Skeletal muscle tissue (tissue), 3 donors: ENCODE measurements at regions not wholly inside any gene's neighbourhood (a gene's known extent, or its start where the extent isn't known, plus 50 kb on each side); places are given as distances from the start of the nearest gene placed in this dataset.
"Not testable (repeated sequence)": the region's sequence is repeated elsewhere in the genome, so short reads cannot be mapped to it uniquely, and the experiment has no call there.

Experiments used
- H3K27ac ChIP-seq: one replicate; pipeline ENCODE4 v1.7.0; 2013; ENCODE audit warnings: mild to moderate bottlenecking, low read depth, low read length, inconsistent platforms
- H3K27me3 ChIP-seq, 3 donors: one replicate each; pipeline ENCODE4 v1.7.0; 2013; ENCODE audit warnings: low read length in 3 of 3; ENCODE audit not compliant: control insufficient read depth in 3 of 3, insufficient read depth in 3 of 3
- H3K36me3 ChIP-seq, 3 donors: one replicate each; pipeline ENCODE4 v1.7.0; 2013; ENCODE audit warnings: low read length in 3 of 3; ENCODE audit not compliant: control insufficient read depth in 3 of 3, insufficient read depth in 3 of 3
- H3K4me1 ChIP-seq, 3 donors: one replicate each; pipeline ENCODE4 v1.7.0; 2013; ENCODE audit warnings: low read length in 3 of 3, mild to moderate bottlenecking in 3 of 3; ENCODE audit not compliant: control insufficient read depth in 3 of 3, insufficient read depth in 3 of 3
- H3K4me3 ChIP-seq, 3 donors: one replicate each; pipeline ENCODE4 v1.7.0; 2013; ENCODE audit warnings: low read length in 3 of 3
- H3K9ac ChIP-seq, 3 donors: one replicate each; pipeline ENCODE4 v1.7.0; 2013; ENCODE audit warnings: low read length in 3 of 3, mild to moderate bottlenecking in 3 of 3, moderate library complexity in 2 of 3, low read depth in 1 of 3
- H3K9me3 ChIP-seq, 3 donors: one replicate each; pipeline ENCODE4 v1.7.0; 2013; ENCODE audit warnings: low read length in 3 of 3; ENCODE audit not compliant: control insufficient read depth in 3 of 3
- donor health status: Osteomylitis.

DNA sequence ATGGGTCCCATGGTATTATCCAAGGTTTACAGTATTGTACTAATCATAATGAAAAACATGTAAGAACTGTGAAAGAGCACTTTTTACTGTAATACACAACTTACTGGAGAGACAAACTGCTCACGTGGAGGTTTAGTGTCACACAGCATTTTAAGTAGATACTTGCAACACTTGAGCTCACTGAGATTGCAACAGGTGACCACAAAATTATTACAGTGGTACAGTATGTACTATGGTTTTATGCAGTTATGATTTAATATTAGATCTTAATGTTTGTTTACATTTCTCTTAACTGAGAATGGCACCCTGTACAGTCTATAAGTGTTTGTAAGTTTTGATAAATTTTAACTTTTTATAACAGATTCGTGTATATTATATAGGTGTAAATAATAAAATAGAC lies 118.6 kb upstream of the SKOR2 start:
- no peak overlapping the region for H3K27ac ChIP-seq
- no peaks in the 10 kb centered on the region for H3K4me1 ChIP-seq
- no peak overlapping the region for H3K9ac ChIP-seq
- no peak overlapping the region for H3K4me3 ChIP-seq
- no peaks in the 10 kb centered on the region for H3K36me3 ChIP-seq
- H3K27me3 ChIP-seq, result peaks cover 0 to 4% (median 0%) of the 10 kb centered on the region in 3 donors
- H3K9me3 ChIP-seq, result no peaks in the 10 kb centered on the region

- H3K27ac ChIP-seq, H3K36me3 ChIP-seq, H3K27me3 ChIP-seq, H3K9ac ChIP-seq, H3K4me3 ChIP-seq, H3K9me3 ChIP-seq, H3K4me1 ChIP-seq: not testable (repeated sequence)
These were observed 102.6 kb upstream of the SKOR2 start for GRCh38 chr18:47354061-47354460.

- Histone ChIP-seq H3K4me1 (no peaks in the 10 kb centered on the region), H3K9ac (no peak overlapping the region), H3K9me3 (no peaks in the 10 kb centered on the region)
These were observed 94.6 kb upstream of the SKOR2 start for GRCh38 chr18:47346016-47346415.

DNA sequence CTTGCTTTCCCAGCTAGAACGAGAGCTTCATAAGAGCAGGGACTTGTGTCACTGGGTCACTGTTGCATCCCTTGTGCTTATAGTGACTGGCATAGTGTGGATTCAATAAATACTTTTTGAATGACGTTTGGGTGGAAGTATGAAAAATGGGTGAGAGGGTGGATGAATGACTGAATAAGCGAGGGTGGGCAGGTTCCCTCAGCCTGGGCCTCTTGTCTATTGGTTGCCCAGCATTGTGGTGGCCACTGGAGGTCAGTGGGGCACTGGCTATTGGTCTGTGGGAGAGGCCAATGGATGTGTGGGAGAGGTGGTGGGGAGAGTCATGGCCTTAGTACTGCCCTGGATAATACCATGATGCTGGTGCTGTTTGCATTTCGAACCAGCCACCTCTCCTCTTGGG lies 93.8 kb upstream of the SKOR2 start:
- Histone ChIP-seq H3K27me3 (no peaks in the 10 kb centered on the region), H3K36me3 (no peaks in the 10 kb centered on the region), H3K4me1 (no peaks in the 10 kb centered on the region), H3K9me3 (no peaks in the 10 kb centered on the region), H3K27ac (no peak overlapping the region), H3K4me3 (no peak overlapping the region), H3K9ac (no peak overlapping the region)

More at GRCh38 chr18:47346016-47346415, 94.6 kb upstream of the SKOR2 start:
- Histone ChIP-seq H3K4me3 (no peak overlapping the region), H3K27me3 (no peaks in the 10 kb centered on the region), H3K36me3 (no peaks in the 10 kb centered on the region), H3K27ac (no peak overlapping the region)

GRCh38 chr18:47343291-47343690 lies 91.8 kb upstream of the SKOR2 start:
- Histone ChIP-seq H3K9ac (no peak overlapping the region), H3K27me3 (no peaks in the 10 kb centered on the region), H3K36me3 (no peaks in the 10 kb centered on the region), H3K9me3 (no peaks in the 10 kb centered on the region), H3K27ac (no peak overlapping the region), H3K4me1 (no peaks in the 10 kb centered on the region), H3K4me3 (no peak overlapping the region)

GRCh38 chr18:47342566-47342965 lies 91.1 kb upstream of the SKOR2 start:
- no peaks in the 10 kb centered on the region for H3K27me3 ChIP-seq
- H3K9me3 ChIP-seq, result no peaks in the 10 kb centered on the region
- H3K36me3 ChIP-seq, result no peaks in the 10 kb centered on the region
- no peaks in the 10 kb centered on the region for H3K4me1 ChIP-seq
- H3K4me3 ChIP-seq, result no peak overlapping the region
- H3K27ac ChIP-seq, result no peak overlapping the region
- H3K9ac ChIP-seq, result no peak overlapping the region

GRCh38 chr18:47341678-47342077 lies 90.2 kb upstream of the SKOR2 start:
- Histone ChIP-seq H3K4me1 (no peaks in the 10 kb centered on the region), H3K9me3 (no peaks in the 10 kb centered on the region), H3K27me3 (no peaks in the 10 kb centered on the region), H3K9ac (no peak overlapping the region), H3K36me3 (no peaks in the 10 kb centered on the region), H3K27ac (no peak overlapping the region), H3K4me3 (no peak overlapping the region)

- no peaks in the 10 kb centered on the region for H3K4me1 ChIP-seq
- no peak overlapping the region for H3K9ac ChIP-seq
- H3K36me3 ChIP-seq, result no peaks in the 10 kb centered on the region
- no peak overlapping the region for H3K27ac ChIP-seq
- peaks cover 5 to 15% (median 8%) of the 10 kb centered on the region in 3 donors for H3K27me3 ChIP-seq
- H3K9me3 ChIP-seq, result no peaks in the 10 kb centered on the region
- no peak overlapping the region for H3K4me3 ChIP-seq
These were observed 83.5 kb upstream of the SKOR2 start for GRCh38 chr18:47334966-47335365.

- Histone ChIP-seq H3K36me3 (no peaks in the 10 kb centered on the region), H3K9ac (no peak overlapping the region), H3K27me3 (peaks cover 5 to 15% (median 8%) of the 10 kb centered on the region in 3 donors), H3K27ac (no peak overlapping the region), H3K4me1 (no peaks in the 10 kb centered on the region), H3K4me3 (no peak overlapping the region), H3K9me3 (no peaks in the 10 kb centered on the region)
These were observed 82.6 kb upstream of the SKOR2 start for GRCh38 chr18:47333926-47334635.

DNA sequence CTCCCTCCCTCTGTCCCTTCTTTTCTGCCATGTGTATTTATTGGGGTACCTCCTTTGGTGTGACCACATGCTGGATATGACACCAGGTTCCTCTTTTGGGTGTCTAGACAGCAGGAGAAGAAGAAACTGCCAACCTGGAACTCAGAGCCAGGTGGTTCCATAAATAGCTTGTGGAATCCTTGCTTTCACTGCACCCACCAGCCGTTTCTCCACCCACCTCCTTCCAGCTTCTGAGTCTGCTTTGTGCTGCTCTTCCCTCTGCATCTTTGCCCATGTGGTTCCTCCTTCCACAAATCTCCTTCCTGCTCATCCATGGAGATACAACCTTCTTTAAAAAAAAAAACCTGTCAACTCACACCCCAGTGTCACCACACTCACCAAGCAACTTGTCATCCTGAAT lies 80.2 kb upstream of the SKOR2 start:
- Histone ChIP-seq H3K4me1 (no peaks in the 10 kb centered on the region), H3K9ac (no peak overlapping the region), H3K36me3 (no peaks in the 10 kb centered on the region), H3K27me3 (peaks cover 8 to 15% (median 8%) of the 10 kb centered on the region in 3 donors), H3K9me3 (no peaks in the 10 kb centered on the region), H3K4me3 (no peak overlapping the region), H3K27ac (no peak overlapping the region)
